Gastrocnemius medialis (tissue), 4 donors: ENCODE measurements at regions not wholly inside any gene's neighbourhood (a gene's known extent, or its start where the extent isn't known, plus 50 kb on each side); places are given as distances from the start of the nearest gene placed in this dataset.

Source experiments
- POLR2A ChIP-seq, 2 donors: fragments of 450-650 bp; IDR thresholded peaks; one replicate each; pipeline ENCODE4 v1.6.1; 2017; ENCODE audit warnings: antibody characterized with exemption in 2 of 2, mild to moderate bottlenecking in 2 of 2, moderate library complexity in 2 of 2
- TF ChIP-seq, protein P1 (sequence below), 5 experiments: fragments of 450-650 bp in 3 of 5; fragments of 200-600 bp in 2 of 5; sonication (generic) in 2 of 5; IDR thresholded peaks in 4 of 5; conservative IDR thresholded peaks in 1 of 5; 1 replicate in 4 of 5; 2 replicates in 1 of 5; pipeline ENCODE4 v1.5.1; 2016 to 2019; ENCODE audit warnings: antibody characterized with exemption in 5 of 5, mild to moderate bottlenecking in 3 of 5, moderate library complexity in 3 of 5

GRCh38 chr16:51986301-51986700, 560.6 kb downstream of the TOX3 start:
- TF ChIP-seq, protein P1, sequence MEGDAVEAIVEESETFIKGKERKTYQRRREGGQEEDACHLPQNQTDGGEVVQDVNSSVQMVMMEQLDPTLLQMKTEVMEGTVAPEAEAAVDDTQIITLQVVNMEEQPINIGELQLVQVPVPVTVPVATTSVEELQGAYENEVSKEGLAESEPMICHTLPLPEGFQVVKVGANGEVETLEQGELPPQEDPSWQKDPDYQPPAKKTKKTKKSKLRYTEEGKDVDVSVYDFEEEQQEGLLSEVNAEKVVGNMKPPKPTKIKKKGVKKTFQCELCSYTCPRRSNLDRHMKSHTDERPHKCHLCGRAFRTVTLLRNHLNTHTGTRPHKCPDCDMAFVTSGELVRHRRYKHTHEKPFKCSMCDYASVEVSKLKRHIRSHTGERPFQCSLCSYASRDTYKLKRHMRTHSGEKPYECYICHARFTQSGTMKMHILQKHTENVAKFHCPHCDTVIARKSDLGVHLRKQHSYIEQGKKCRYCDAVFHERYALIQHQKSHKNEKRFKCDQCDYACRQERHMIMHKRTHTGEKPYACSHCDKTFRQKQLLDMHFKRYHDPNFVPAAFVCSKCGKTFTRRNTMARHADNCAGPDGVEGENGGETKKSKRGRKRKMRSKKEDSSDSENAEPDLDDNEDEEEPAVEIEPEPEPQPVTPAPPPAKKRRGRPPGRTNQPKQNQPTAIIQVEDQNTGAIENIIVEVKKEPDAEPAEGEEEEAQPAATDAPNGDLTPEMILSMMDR (IDR thresholded peaks at IDR 0.05 in 4 of 5, conservative IDR thresholded peaks at IDR 0.05 in 1 of 5) = no peak
- no peak for TF ChIP-seq POLR2A (IDR thresholded peaks at IDR 0.05)
